ENCODE measurements at regions not wholly inside any gene's neighbourhood (a gene's known extent, or its start where the extent isn't known, plus 50 kb on each side); places are given as distances from the start of the nearest gene placed in this dataset.

DNA sequence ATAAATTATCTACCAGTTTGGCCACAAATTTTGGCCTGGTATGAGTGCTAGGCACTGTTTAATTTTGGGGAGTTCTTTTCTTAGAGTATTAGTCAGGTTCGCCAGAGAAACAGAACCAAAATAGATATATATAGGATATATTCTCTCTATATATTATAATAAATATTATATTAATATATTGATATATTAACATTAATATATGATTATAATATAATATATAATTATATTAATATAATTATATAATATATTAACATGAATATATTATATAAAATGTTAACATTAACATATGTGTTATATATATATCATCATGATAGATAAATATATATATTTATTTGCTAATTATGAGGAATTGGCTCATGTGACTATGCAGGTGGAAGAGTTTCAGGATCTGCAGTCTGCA, 137.8 kb upstream of the CHRNA7 start:
- no CpG with 5 or more reads among the region's 1 CpG for WGBS, 2 experiments (ENCODE audit: insufficient coverage in 1 of 2, insufficient read length in 1 of 2)
- no peaks in the 10 kb centered on the region for H3K4me1 Mint-ChIP-seq

GRCh38 chr15:31893780-31894179, 136.5 kb upstream of the CHRNA7 start:
- H3K9ac ChIP-seq (ENCODE audit: extremely low read depth, low read length, poor library complexity, severe bottlenecking): no peak overlapping the region
- no peak overlapping the region for H3K27ac Mint-ChIP-seq
- H3K27me3 ChIP-seq (ENCODE audit: control insufficient read depth, insufficient read depth, low read length, poor library complexity, severe bottlenecking): no peaks in the 10 kb centered on the region
- H3K27me3 Mint-ChIP-seq (ENCODE audit: insufficient read depth): no peaks in the 10 kb centered on the region
- H3K27ac ChIP-seq (ENCODE audit: low read depth, low read length): no peak overlapping the region
- H3K36me3 Mint-ChIP-seq (ENCODE audit: low read depth): no peaks in the 10 kb centered on the region
- H3K4me1 Mint-ChIP-seq: no peaks in the 10 kb centered on the region
- no peak overlapping the region for H3K4me3 Mint-ChIP-seq
- peaks cover 15% of the 10 kb centered on the region for H3K9me3 ChIP-seq (ENCODE audit: control insufficient read depth, low read length)
- no peak overlapping the region for H3K4me3 ChIP-seq (ENCODE audit: low read length)
- no peak for DNase-seq
- no peaks in the 10 kb centered on the region for H3K4me1 ChIP-seq (ENCODE audit: control insufficient read depth, insufficient read depth, low read length)
- TF ChIP-seq, protein P1, sequence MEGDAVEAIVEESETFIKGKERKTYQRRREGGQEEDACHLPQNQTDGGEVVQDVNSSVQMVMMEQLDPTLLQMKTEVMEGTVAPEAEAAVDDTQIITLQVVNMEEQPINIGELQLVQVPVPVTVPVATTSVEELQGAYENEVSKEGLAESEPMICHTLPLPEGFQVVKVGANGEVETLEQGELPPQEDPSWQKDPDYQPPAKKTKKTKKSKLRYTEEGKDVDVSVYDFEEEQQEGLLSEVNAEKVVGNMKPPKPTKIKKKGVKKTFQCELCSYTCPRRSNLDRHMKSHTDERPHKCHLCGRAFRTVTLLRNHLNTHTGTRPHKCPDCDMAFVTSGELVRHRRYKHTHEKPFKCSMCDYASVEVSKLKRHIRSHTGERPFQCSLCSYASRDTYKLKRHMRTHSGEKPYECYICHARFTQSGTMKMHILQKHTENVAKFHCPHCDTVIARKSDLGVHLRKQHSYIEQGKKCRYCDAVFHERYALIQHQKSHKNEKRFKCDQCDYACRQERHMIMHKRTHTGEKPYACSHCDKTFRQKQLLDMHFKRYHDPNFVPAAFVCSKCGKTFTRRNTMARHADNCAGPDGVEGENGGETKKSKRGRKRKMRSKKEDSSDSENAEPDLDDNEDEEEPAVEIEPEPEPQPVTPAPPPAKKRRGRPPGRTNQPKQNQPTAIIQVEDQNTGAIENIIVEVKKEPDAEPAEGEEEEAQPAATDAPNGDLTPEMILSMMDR (conservative IDR thresholded peaks at IDR 0.05): no peak
- no peaks in the 10 kb centered on the region for H3K36me3 ChIP-seq (ENCODE audit: control insufficient read depth, insufficient read depth, low read length)
- H3K9me3 Mint-ChIP-seq: peaks cover 15% of the 10 kb centered on the region
- 92 to 100% methylated on average over 3 to 6 of the region's 6 CpGs for WGBS, 2 experiments (ENCODE audit: insufficient coverage in 1 of 2, insufficient read length in 1 of 2)

More for the DNA sequence above, 137.8 kb upstream of the CHRNA7 start:
- no peak overlapping the region for H3K27ac ChIP-seq (ENCODE audit: low read depth, low read length)
- H3K4me3 ChIP-seq (ENCODE audit: low read length): no peak overlapping the region
- H3K9me3 ChIP-seq (ENCODE audit: control insufficient read depth, low read length): peaks cover 3% of the 10 kb centered on the region
- no peaks in the 10 kb centered on the region for H3K36me3 ChIP-seq (ENCODE audit: control insufficient read depth, insufficient read depth, low read length)
- H3K27me3 ChIP-seq (ENCODE audit: control insufficient read depth, insufficient read depth, low read length, poor library complexity, severe bottlenecking): no peaks in the 10 kb centered on the region
- H3K27me3 Mint-ChIP-seq (ENCODE audit: insufficient read depth): no peaks in the 10 kb centered on the region
- no peak for DNase-seq
- H3K9ac ChIP-seq (ENCODE audit: extremely low read depth, low read length, poor library complexity, severe bottlenecking): no peak overlapping the region
- no peak overlapping the region for H3K4me3 Mint-ChIP-seq
- H3K9me3 Mint-ChIP-seq: peaks cover 6% of the 10 kb centered on the region
- no peaks in the 10 kb centered on the region for H3K36me3 Mint-ChIP-seq (ENCODE audit: low read depth)
- TF ChIP-seq, protein P1 (conservative IDR thresholded peaks at IDR 0.05): no peak
- no peaks in the 10 kb centered on the region for H3K4me1 ChIP-seq (ENCODE audit: control insufficient read depth, insufficient read depth, low read length)
- no peak overlapping the region for H3K27ac Mint-ChIP-seq

GRCh38 chr15:31897746-31898145, 132.6 kb upstream of the CHRNA7 start:
- H3K27me3 Mint-ChIP-seq (ENCODE audit: insufficient read depth): no peaks in the 10 kb centered on the region
- H3K4me1 ChIP-seq (ENCODE audit: control insufficient read depth, insufficient read depth, low read length): no peaks in the 10 kb centered on the region
- TF ChIP-seq, protein P1 (conservative IDR thresholded peaks at IDR 0.05): no peak
- H3K27ac Mint-ChIP-seq: no peak overlapping the region
- H3K27me3 ChIP-seq (ENCODE audit: control insufficient read depth, insufficient read depth, low read length, poor library complexity, severe bottlenecking): no peaks in the 10 kb centered on the region
- no peak overlapping the region for H3K4me3 Mint-ChIP-seq
- H3K9me3 ChIP-seq (ENCODE audit: control insufficient read depth, low read length): peaks cover 20% of the 10 kb centered on the region
- no peaks in the 10 kb centered on the region for H3K36me3 ChIP-seq (ENCODE audit: control insufficient read depth, insufficient read depth, low read length)
- H3K36me3 Mint-ChIP-seq (ENCODE audit: low read depth): no peaks in the 10 kb centered on the region
- H3K27ac ChIP-seq (ENCODE audit: low read depth, low read length): no peak overlapping the region
- no peak for DNase-seq
- H3K4me1 Mint-ChIP-seq: no peaks in the 10 kb centered on the region
- no peak overlapping the region for H3K4me3 ChIP-seq (ENCODE audit: low read length)
- H3K9ac ChIP-seq (ENCODE audit: extremely low read depth, low read length, poor library complexity, severe bottlenecking): no peak overlapping the region
- H3K9me3 Mint-ChIP-seq: peaks cover 22% of the 10 kb centered on the region

All from endodermal cell (in vitro differentiated cells).